ENCODE measurements at regions not wholly inside any gene's neighbourhood (a gene's known extent, or its start where the extent isn't known, plus 50 kb on each side); places are given as distances from the start of the nearest gene placed in this dataset.
A peak's percentile ranks its signal among the peaks of the same experiment; 100 is the strongest.

GRCh38 chr4:67051000-67051789 lies 494.1 kb downstream of the CENPC start:
- DNase-seq (ENCODE audit: low read depth, low spot score), result no peak
- no peaks in the 10 kb centered on the region for H3K27me3 ChIP-seq (ENCODE audit: control insufficient read depth, extremely low read depth, insufficient read depth, low read length)
- dilution Hi-C loops (cut with MboI; ENCODE audit: extremely low pct_ligation_motif_present, low sequenced_read_pairs), result no loop called here

DNA sequence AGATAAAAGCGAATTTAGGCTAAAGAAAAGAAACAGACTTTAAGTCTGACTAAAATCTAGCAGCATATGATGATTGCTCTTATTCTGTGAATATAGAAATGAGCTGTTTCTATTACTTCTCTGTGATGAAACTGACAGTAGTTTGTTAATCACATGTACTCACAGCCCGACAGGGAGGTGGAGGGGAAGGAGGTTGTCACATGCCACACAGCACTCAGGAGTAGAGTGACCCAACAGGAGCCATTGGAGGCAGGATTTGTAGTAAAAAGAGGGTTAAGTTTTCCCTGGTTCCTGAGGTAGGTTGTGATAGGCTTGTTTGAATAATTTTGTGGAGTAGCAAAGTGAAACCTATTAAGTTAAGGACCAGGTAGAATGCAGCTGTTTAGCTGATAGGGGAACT lies 495.9 kb downstream of the CENPC start:
- Histone ChIP-seq H3K27ac (ENCODE audit: control insufficient read depth, insufficient read depth, low read length) (no peak overlapping the region), H3K4me3 (ENCODE audit: control insufficient read depth in 2 of 3, extremely low read depth in 1 of 3, insufficient read depth in 2 of 3, low read depth in 1 of 3, low read length in 3 of 3) (no peak overlapping the region), H2AFZ (ENCODE audit: control insufficient read depth, low read length) (no peak overlapping the region), H3K9me3 (ENCODE audit: control insufficient read depth, low read depth, low read length) (no peaks in the 10 kb centered on the region), H4K20me1 (ENCODE audit: control insufficient read depth, extremely low read depth, insufficient read depth, low read length) (no peaks in the 10 kb centered on the region), H3K9ac (ENCODE audit: control insufficient read depth, extremely low read depth, insufficient read depth, low read length) (no peak overlapping the region), H3K9me1 (ENCODE audit: control insufficient read depth, extremely low read depth, insufficient read depth, low read length) (no peaks in the 10 kb centered on the region), H3K79me2 (ENCODE audit: control insufficient read depth, insufficient read depth, low read length) (no peaks in the 10 kb centered on the region), H3K27me3 (ENCODE audit: control insufficient read depth, extremely low read depth, insufficient read depth, low read length) (no peaks in the 10 kb centered on the region), H3K36me3 (ENCODE audit: control insufficient read depth in 2 of 2, extremely low read depth in 1 of 2, insufficient read depth in 2 of 2, low read length in 2 of 2) (no peaks in the 10 kb centered on the region), H3K4me2 (ENCODE audit: control insufficient read depth, extremely low read depth, insufficient read depth, low read depth, low read length) (no peak overlapping the region), H3K4me1 (ENCODE audit: control insufficient read depth, extremely low read depth, insufficient read depth, low read length) (peaks cover 9% of the 10 kb centered on the region)
- TF ChIP-seq CTCF (optimal IDR thresholded peaks at IDR 0.05 in 1 of 3, IDR thresholded peaks at IDR 0.05 in 1 of 3, conservative IDR thresholded peaks at IDR 0.05 in 1 of 3; ENCODE audit: extremely low read depth in 1 of 3, insufficient read depth in 2 of 3, low read length in 3 of 3) (no peak), EZH2 (IDR thresholded peaks at IDR 0.05; ENCODE audit: low read length) (no peak)
- DNase-seq (ENCODE audit: low read depth, low spot score), result no peak
- dilution Hi-C loops (cut with MboI; ENCODE audit: extremely low pct_ligation_motif_present, low sequenced_read_pairs), result no loop called here
- no peak for FAIRE-seq

More at GRCh38 chr4:67051000-67051789, 494.1 kb downstream of the CENPC start:
- no peak overlapping the region for H3K4me2 ChIP-seq (ENCODE audit: control insufficient read depth, extremely low read depth, insufficient read depth, low read depth, low read length)
- no peaks in the 10 kb centered on the region for H3K79me2 ChIP-seq (ENCODE audit: control insufficient read depth, insufficient read depth, low read length)
- no peaks in the 10 kb centered on the region for H3K9me1 ChIP-seq (ENCODE audit: control insufficient read depth, extremely low read depth, insufficient read depth, low read length)
- no peak for TF ChIP-seq CTCF (optimal IDR thresholded peaks at IDR 0.05 in 1 of 3, IDR thresholded peaks at IDR 0.05 in 1 of 3, conservative IDR thresholded peaks at IDR 0.05 in 1 of 3; ENCODE audit: extremely low read depth in 1 of 3, insufficient read depth in 2 of 3, low read length in 3 of 3)
- no peak for TF ChIP-seq EZH2 (IDR thresholded peaks at IDR 0.05; ENCODE audit: low read length)
- H3K9ac ChIP-seq (ENCODE audit: control insufficient read depth, extremely low read depth, insufficient read depth, low read length), result no peak overlapping the region
- no peak overlapping the region for H3K4me3 ChIP-seq (ENCODE audit: control insufficient read depth in 2 of 3, extremely low read depth in 1 of 3, insufficient read depth in 2 of 3, low read depth in 1 of 3, low read length in 3 of 3)
- no peaks in the 10 kb centered on the region for H3K36me3 ChIP-seq (ENCODE audit: control insufficient read depth in 2 of 2, extremely low read depth in 1 of 2, insufficient read depth in 2 of 2, low read length in 2 of 2)
- no peaks in the 10 kb centered on the region for H4K20me1 ChIP-seq (ENCODE audit: control insufficient read depth, extremely low read depth, insufficient read depth, low read length)
- peak; percentile 29 for FAIRE-seq
- peaks cover 9% of the 10 kb centered on the region for H3K4me1 ChIP-seq (ENCODE audit: control insufficient read depth, extremely low read depth, insufficient read depth, low read length)
- peak overlapping the region; percentile 66 for H2AFZ ChIP-seq (ENCODE audit: control insufficient read depth, low read length)
- no peaks in the 10 kb centered on the region for H3K9me3 ChIP-seq (ENCODE audit: control insufficient read depth, low read depth, low read length)
- no peak overlapping the region for H3K27ac ChIP-seq (ENCODE audit: control insufficient read depth, insufficient read depth, low read length)

Data from keratinocyte (primary cell).